ENCODE measurements at regions not wholly inside any gene's neighbourhood (a gene's known extent, or its start where the extent isn't known, plus 50 kb on each side); places are given as distances from the start of the nearest gene placed in this dataset.

- DNase-seq (ENCODE audit: low spot score), result no peak
- no peak for TF ChIP-seq CTCF (IDR thresholded peaks at IDR 0.05)
- no peak for ATAC-seq (ENCODE audit: low FRiP score)
Measured at GRCh38 chr1:91594383-91595055, 93.9 kb downstream of the CDC7 start.

- no peak for TF ChIP-seq CTCF (IDR thresholded peaks at IDR 0.05)
- peak; percentile 43 for ATAC-seq (ENCODE audit: low FRiP score)
- DNase-seq (ENCODE audit: low spot score), result no peak
Measured at GRCh38 chr1:91596474-91596873, 95.8 kb downstream of the CDC7 start.

- no peak for DNase-seq (ENCODE audit: low spot score)
- TF ChIP-seq CTCF (IDR thresholded peaks at IDR 0.05), result no peak
- ATAC-seq (ENCODE audit: low FRiP score), result no peak
Measured at GRCh38 chr1:91597215-91597614, 96.6 kb downstream of the CDC7 start.

GRCh38 chr1:91600431-91601337 is 100.0 kb downstream of the CDC7 start:
- no peak for ATAC-seq (ENCODE audit: low FRiP score)

GRCh38 chr1:91601554-91602376 is 101.1 kb downstream of the CDC7 start:
- DNase-seq (ENCODE audit: low spot score) (no peak), ATAC-seq (ENCODE audit: low FRiP score) (no peak)
- TF ChIP-seq CTCF (IDR thresholded peaks at IDR 0.05), result no peak

More at GRCh38 chr1:91600431-91601337, 100.0 kb downstream of the CDC7 start:
- no peak for DNase-seq (ENCODE audit: low spot score)
- no peak for TF ChIP-seq CTCF (IDR thresholded peaks at IDR 0.05)

- no peak for ATAC-seq (ENCODE audit: low FRiP score)
- no peak for DNase-seq (ENCODE audit: low spot score)
- TF ChIP-seq CTCF (IDR thresholded peaks at IDR 0.05), result no peak
Measured at GRCh38 chr1:91603409-91603808, 102.8 kb downstream of the CDC7 start.
